Thoracic aorta (tissue), 2 donors: ENCODE measurements at regions not wholly inside any gene's neighbourhood (a gene's known extent, or its start where the extent isn't known, plus 50 kb on each side); places are given as distances from the start of the nearest gene placed in this dataset.

ENCODE experiments used
- ATAC-seq: fragments of 150-250 bp; one replicate; pipeline ENCODE4 v1.8.0; 2017; ENCODE audit warnings: low read depth; ENCODE audit not compliant: insufficient number of reproducible peaks, low FRiP score
- DNase-seq: peaks from one replicate; pipeline ENCODE4 v3.0.0-alpha.2; 2020; ENCODE audit warnings: low spot score
- H3K27ac ChIP-seq, 2 donors: fragments of 200-600 bp; sonication (generic); 1 replicate in 1 of 2; 2 replicates in 1 of 2; pipeline ENCODE4 v1.5.1; 2016; ENCODE audit warnings: mild to moderate bottlenecking in 2 of 2, moderate library complexity in 2 of 2
- H3K27me3 ChIP-seq: fragments of 200-600 bp; sonication (generic); replicated peaks from 2 replicates; pipeline ENCODE4 v1.6.0; 2016; ENCODE audit warnings: mild to moderate bottlenecking; ENCODE audit not compliant: insufficient read depth
- H3K36me3 ChIP-seq: fragments of 200-600 bp; sonication (generic); one replicate; pipeline ENCODE4 v1.5.1; 2016
- H3K4me1 ChIP-seq, 2 donors: fragments of 200-600 bp; sonication (generic); 1 replicate in 1 of 2; 2 replicates in 1 of 2; pipeline versions ENCODE4 v1.5.1 to v1.6.0; 2016; ENCODE audit warnings: low read depth in 2 of 2, mild to moderate bottlenecking in 1 of 2; ENCODE audit not compliant: control insufficient read depth in 1 of 2
- H3K4me3 ChIP-seq: fragments of 200-600 bp; sonication (generic); 2 replicates; pipeline ENCODE4 v1.5.1; 2016; ENCODE audit warnings: mild to moderate bottlenecking
- H3K9me3 ChIP-seq: fragments of 200-600 bp; sonication (generic); 2 replicates; pipeline ENCODE4 v1.5.1; 2016
- TF ChIP-seq, protein P1 (sequence below): fragments of 200-600 bp; sonication (generic); IDR thresholded peaks from one replicate; pipeline ENCODE4 v1.5.1; 2019; ENCODE audit warnings: antibody characterized with exemption

DNA sequence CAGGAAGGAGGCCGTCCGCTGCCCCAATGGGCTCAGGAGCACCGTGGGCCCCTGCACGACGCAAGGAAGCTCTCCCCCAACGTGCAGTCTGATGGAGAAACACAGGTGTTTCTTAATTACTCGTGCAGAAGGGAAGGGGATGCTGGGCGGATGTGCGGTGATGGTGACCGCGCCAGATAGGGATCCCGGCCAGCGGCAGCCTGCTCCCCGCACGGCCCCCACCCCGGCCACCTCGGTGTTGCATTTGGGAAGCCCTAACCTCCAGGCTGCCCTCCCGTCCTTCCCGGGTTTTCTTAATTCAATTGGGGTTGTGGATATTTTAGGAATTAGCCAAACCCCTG lies 254.4 kb downstream of the ZNF536 start:
- ATAC-seq (no peak), DNase-seq (no peak)
- Histone ChIP-seq H3K9me3 (no peaks in the 10 kb centered on the region), H3K27ac (no peak overlapping the region), H3K4me1 (no peaks in the 10 kb centered on the region), H3K27me3 (no peaks in the 10 kb centered on the region), H3K4me3 (no peak overlapping the region), H3K36me3 (no peaks in the 10 kb centered on the region)
- TF ChIP-seq, protein P1, sequence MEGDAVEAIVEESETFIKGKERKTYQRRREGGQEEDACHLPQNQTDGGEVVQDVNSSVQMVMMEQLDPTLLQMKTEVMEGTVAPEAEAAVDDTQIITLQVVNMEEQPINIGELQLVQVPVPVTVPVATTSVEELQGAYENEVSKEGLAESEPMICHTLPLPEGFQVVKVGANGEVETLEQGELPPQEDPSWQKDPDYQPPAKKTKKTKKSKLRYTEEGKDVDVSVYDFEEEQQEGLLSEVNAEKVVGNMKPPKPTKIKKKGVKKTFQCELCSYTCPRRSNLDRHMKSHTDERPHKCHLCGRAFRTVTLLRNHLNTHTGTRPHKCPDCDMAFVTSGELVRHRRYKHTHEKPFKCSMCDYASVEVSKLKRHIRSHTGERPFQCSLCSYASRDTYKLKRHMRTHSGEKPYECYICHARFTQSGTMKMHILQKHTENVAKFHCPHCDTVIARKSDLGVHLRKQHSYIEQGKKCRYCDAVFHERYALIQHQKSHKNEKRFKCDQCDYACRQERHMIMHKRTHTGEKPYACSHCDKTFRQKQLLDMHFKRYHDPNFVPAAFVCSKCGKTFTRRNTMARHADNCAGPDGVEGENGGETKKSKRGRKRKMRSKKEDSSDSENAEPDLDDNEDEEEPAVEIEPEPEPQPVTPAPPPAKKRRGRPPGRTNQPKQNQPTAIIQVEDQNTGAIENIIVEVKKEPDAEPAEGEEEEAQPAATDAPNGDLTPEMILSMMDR, result no peak

DNA sequence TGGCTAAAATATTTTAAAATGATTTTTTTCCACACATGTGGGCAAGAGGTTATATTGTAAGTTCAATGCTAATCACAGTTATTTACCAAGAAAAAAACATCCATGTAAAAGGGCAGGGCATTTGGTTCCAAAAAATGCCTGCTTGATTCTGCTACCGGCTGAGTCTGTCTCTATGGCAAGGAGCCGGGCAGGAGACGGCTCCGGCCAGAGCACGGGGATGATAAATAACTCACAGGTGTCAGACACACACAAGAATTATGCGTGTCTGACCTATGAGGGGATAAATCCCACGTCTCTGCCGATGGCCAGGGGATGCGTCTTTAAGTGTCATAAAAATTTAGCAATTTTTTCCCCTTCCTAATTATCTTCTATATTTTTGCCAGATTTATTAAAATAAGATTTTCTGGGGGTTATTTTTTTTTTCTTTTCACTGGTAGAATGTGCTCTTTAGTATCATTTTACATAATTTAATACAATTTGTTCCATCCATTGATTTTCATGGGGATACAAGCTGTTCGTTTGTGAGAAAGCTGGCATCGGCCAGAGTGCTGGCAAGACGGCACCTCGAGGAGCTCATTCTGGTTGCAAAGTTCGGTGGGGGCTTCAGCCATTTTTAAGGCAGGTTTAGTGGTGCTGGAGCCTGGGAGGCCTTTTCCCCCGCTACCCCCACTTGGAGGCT lies 253.9 kb downstream of the ZNF536 start:
- ATAC-seq (no peak), DNase-seq (no peak)
- Histone ChIP-seq H3K27ac (no peak overlapping the region), H3K27me3 (no peaks in the 10 kb centered on the region), H3K4me3 (no peak overlapping the region), H3K4me1 (no peaks in the 10 kb centered on the region), H3K9me3 (no peaks in the 10 kb centered on the region), H3K36me3 (no peaks in the 10 kb centered on the region)
- TF ChIP-seq, protein P1, result no peak

- no peaks in the 10 kb centered on the region for H3K27me3 ChIP-seq
- H3K4me1 ChIP-seq, result no peaks in the 10 kb centered on the region
- no peak for DNase-seq
- no peak for ATAC-seq
- H3K27ac ChIP-seq, result no peak overlapping the region
- no peak overlapping the region for H3K4me3 ChIP-seq
- TF ChIP-seq, protein P1, result no peak
- no peaks in the 10 kb centered on the region for H3K9me3 ChIP-seq
- H3K36me3 ChIP-seq, result no peaks in the 10 kb centered on the region
These were observed 250.1 kb downstream of the ZNF536 start for GRCh38 chr19:30622276-30622675.

GRCh38 chr19:30621326-30621920 lies 249.2 kb downstream of the ZNF536 start:
- Histone ChIP-seq H3K4me3 (no peak overlapping the region), H3K9me3 (no peaks in the 10 kb centered on the region), H3K27me3 (no peaks in the 10 kb centered on the region), H3K4me1 (no peaks in the 10 kb centered on the region), H3K27ac (no peak overlapping the region), H3K36me3 (no peaks in the 10 kb centered on the region)
- TF ChIP-seq, protein P1, result no peak
- ATAC-seq (no peak), DNase-seq (no peak)

GRCh38 chr19:30620354-30620753 lies 248.2 kb downstream of the ZNF536 start:
- ATAC-seq (no peak), DNase-seq (no peak)
- H3K27me3 ChIP-seq, result no peaks in the 10 kb centered on the region
- H3K27ac ChIP-seq, result no peak overlapping the region
- H3K4me1 ChIP-seq, result no peaks in the 10 kb centered on the region
- H3K4me3 ChIP-seq, result no peak overlapping the region
- no peaks in the 10 kb centered on the region for H3K36me3 ChIP-seq
- no peaks in the 10 kb centered on the region for H3K9me3 ChIP-seq
- TF ChIP-seq, protein P1, result no peak
